OCI-LY1 (cell line): ENCODE measurements at regions not wholly inside any gene's neighbourhood (a gene's known extent, or its start where the extent isn't known, plus 50 kb on each side); places are given as distances from the start of the nearest gene placed in this dataset.

ENCODE experiments used
- H2AFZ ChIP-seq: fragments of 200-600 bp; sonication (generic), shearing (Covaris generic); 2 replicates; pipeline ENCODE4 v1.6.0; 2014; ENCODE audit warnings: antibody characterized with exemption, mild to moderate bottlenecking, low read length
- H3F3A ChIP-seq: fragments of 200-600 bp; sonication (generic), shearing (Covaris generic); 2 replicates; pipeline ENCODE4 v1.6.0; 2014; ENCODE audit warnings: mild to moderate bottlenecking, antibody characterized with exemption, low read length, moderate library complexity; ENCODE audit not compliant: insufficient read depth
- H3K27ac ChIP-seq: fragments of 200-600 bp; sonication (generic); 2 replicates; pipeline ENCODE4 v1.5.1; 2014; ENCODE audit warnings: low read length, mixed run types, mild to moderate bottlenecking, low read depth; ENCODE audit not compliant: poor library complexity, severe bottlenecking
- H3K27me3 ChIP-seq: fragments of 200-600 bp; sonication (generic); 2 replicates; pipeline ENCODE4 v1.6.0; 2014; ENCODE audit warnings: antibody characterized with exemption, mild to moderate bottlenecking, low read length, moderate library complexity; ENCODE audit not compliant: insufficient read depth
- H3K36me3 ChIP-seq: fragments of 200-600 bp; sonication (generic); 2 replicates; pipeline ENCODE4 v1.6.1; 2014; ENCODE audit warnings: mild to moderate bottlenecking, antibody characterized with exemption, low read length, moderate library complexity, mixed read lengths; ENCODE audit not compliant: insufficient read depth
- H3K4me1 ChIP-seq: fragments of 200-600 bp; sonication (generic); 2 replicates; pipeline ENCODE4 v1.5.1; 2014; ENCODE audit warnings: mild to moderate bottlenecking, low read length, moderate library complexity; ENCODE audit not compliant: insufficient read depth, severe bottlenecking
- H3K4me2 ChIP-seq: fragments of 200-600 bp; sonication (generic), shearing (Covaris generic); 2 replicates; pipeline ENCODE4 v1.6.1; 2014; ENCODE audit warnings: low read length
- H3K4me3 ChIP-seq: fragments of 200-600 bp; sonication (generic); 2 replicates; pipeline ENCODE4 v1.5.1; 2014; ENCODE audit warnings: low read length, low read depth, mild to moderate bottlenecking, mixed read lengths; ENCODE audit not compliant: poor library complexity, severe bottlenecking
- H3K79me2 ChIP-seq: fragments of 200-600 bp; shearing (Covaris generic); 2 replicates; pipeline ENCODE4 v1.6.1; 2016; ENCODE audit warnings: mixed run types, low read length, mixed read lengths; ENCODE audit not compliant: insufficient read depth
- H3K9ac ChIP-seq: fragments of 200-600 bp; sonication (generic), shearing (Covaris generic); 2 replicates; pipeline ENCODE4 v1.6.1; 2014; ENCODE audit warnings: mild to moderate bottlenecking, low read length, mixed read lengths
- H3K9me2 ChIP-seq: fragments of 200-600 bp; sonication (generic), shearing (Covaris generic); 2 replicates; pipeline ENCODE4 v1.6.1; 2014; ENCODE audit warnings: low read depth, mild to moderate bottlenecking, low read length, mixed read lengths
- H3K9me3 ChIP-seq: fragments of 200-600 bp; shearing (Covaris generic); 2 replicates; pipeline ENCODE4 v1.6.1; 2014; ENCODE audit warnings: low read length, mixed read lengths
- H4K20me1 ChIP-seq: fragments of 200-600 bp; sonication (generic), shearing (Covaris generic); 2 replicates; pipeline ENCODE4 v1.6.0; 2016; ENCODE audit warnings: mild to moderate bottlenecking, low read length; ENCODE audit not compliant: insufficient read depth
- CTCF ChIP-seq: fragments of 200-600 bp; sonication (generic), shearing (Covaris generic); IDR thresholded peaks from 2 replicates; pipeline ENCODE4 v1.5.1; 2017; ENCODE audit warnings: mild to moderate bottlenecking, antibody characterized with exemption, low read length, moderate library complexity, mixed read lengths
- EZH2 ChIP-seq: fragments of 200-600 bp; sonication (generic), shearing (Covaris generic); IDR thresholded peaks from 2 replicates; pipeline ENCODE4 v1.8.0; 2017; ENCODE audit warnings: borderline replicate concordance, mixed run types, mild to moderate bottlenecking, antibody characterized with exemption, low read length, moderate library complexity, mixed read lengths

GRCh38 chr2:180325416-180326120 lies 318.5 kb upstream of the CWC22 start:
- TF ChIP-seq CTCF (no peak), EZH2 (no peak)
- H3K4me2 ChIP-seq: no peak overlapping the region

GRCh38 chr2:180324182-180324581 lies 317.1 kb upstream of the CWC22 start:
- H3K4me2 ChIP-seq: no peak overlapping the region
- H3K36me3 ChIP-seq: no peaks in the 10 kb centered on the region
- H3K9ac ChIP-seq: no peak overlapping the region
- no peak overlapping the region for H3K4me3 ChIP-seq
- no peak overlapping the region for H2AFZ ChIP-seq
- H3F3A ChIP-seq: no peaks in the 10 kb centered on the region
- TF ChIP-seq CTCF: no peak
- TF ChIP-seq EZH2: no peak
- peaks cover 4% of the 10 kb centered on the region for H3K4me1 ChIP-seq
- H3K9me2 ChIP-seq: no peaks in the 10 kb centered on the region
- H4K20me1 ChIP-seq: no peaks in the 10 kb centered on the region
- no peak overlapping the region for H3K27ac ChIP-seq
- H3K9me3 ChIP-seq: no peaks in the 10 kb centered on the region
- no peaks in the 10 kb centered on the region for H3K27me3 ChIP-seq
- no peaks in the 10 kb centered on the region for H3K79me2 ChIP-seq

More at GRCh38 chr2:180325416-180326120, 318.5 kb upstream of the CWC22 start:
- no peaks in the 10 kb centered on the region for H3K27me3 ChIP-seq
- H3K36me3 ChIP-seq: no peaks in the 10 kb centered on the region
- no peaks in the 10 kb centered on the region for H3K9me2 ChIP-seq
- H3K27ac ChIP-seq: no peak overlapping the region
- H3K9ac ChIP-seq: no peak overlapping the region
- no peak overlapping the region for H3K4me3 ChIP-seq
- H3K79me2 ChIP-seq: no peaks in the 10 kb centered on the region
- H2AFZ ChIP-seq: no peak overlapping the region
- H3K4me1 ChIP-seq: no peaks in the 10 kb centered on the region
- H4K20me1 ChIP-seq: no peaks in the 10 kb centered on the region
- no peaks in the 10 kb centered on the region for H3K9me3 ChIP-seq
- H3F3A ChIP-seq: no peaks in the 10 kb centered on the region

GRCh38 chr2:180322781-180323180 lies 315.7 kb upstream of the CWC22 start:
- H3K4me2 ChIP-seq: no peak overlapping the region
- H3F3A ChIP-seq: no peaks in the 10 kb centered on the region
- H3K9me2 ChIP-seq: no peaks in the 10 kb centered on the region
- no peak overlapping the region for H2AFZ ChIP-seq
- no peak for TF ChIP-seq CTCF
- TF ChIP-seq EZH2: no peak
- no peak overlapping the region for H3K27ac ChIP-seq
- no peaks in the 10 kb centered on the region for H3K27me3 ChIP-seq
- no peaks in the 10 kb centered on the region for H3K9me3 ChIP-seq
- H3K36me3 ChIP-seq: no peaks in the 10 kb centered on the region
- H3K9ac ChIP-seq: no peak overlapping the region
- no peaks in the 10 kb centered on the region for H4K20me1 ChIP-seq
- H3K79me2 ChIP-seq: no peaks in the 10 kb centered on the region
- no peak overlapping the region for H3K4me3 ChIP-seq
- peaks cover 4% of the 10 kb centered on the region for H3K4me1 ChIP-seq
